ENCODE measurements at regions not wholly inside any gene's neighbourhood (a gene's known extent, or its start where the extent isn't known, plus 50 kb on each side); places are given as distances from the start of the nearest gene placed in this dataset.

DNA sequence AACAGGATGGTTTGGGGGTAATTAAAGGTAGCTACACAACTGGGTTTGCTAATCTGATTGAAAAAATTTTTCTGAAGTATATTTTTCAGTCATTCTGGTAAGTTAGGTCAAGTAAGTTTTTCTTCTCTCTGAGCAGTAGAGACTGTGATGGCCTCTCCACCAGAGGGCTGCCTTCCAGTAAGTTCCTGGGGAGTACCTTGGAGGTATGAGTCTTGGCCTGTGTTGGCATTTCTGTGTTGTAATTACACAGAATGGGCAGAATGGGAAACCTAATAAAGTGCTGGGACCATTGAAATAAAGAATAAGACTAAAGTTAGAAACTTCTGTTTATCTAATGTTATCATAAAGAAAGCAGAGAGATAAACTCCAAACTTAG is 430.8 kb downstream of the ARHGEF28 start:
- TF ChIP-seq POLR2AphosphoS5 (IDR thresholded peaks at IDR 0.05) (no peak), POLR2A (IDR thresholded peaks at IDR 0.05) (no peak), EP300 (IDR thresholded peaks at IDR 0.05) (no peak)
- TF ChIP-seq, protein P1, sequence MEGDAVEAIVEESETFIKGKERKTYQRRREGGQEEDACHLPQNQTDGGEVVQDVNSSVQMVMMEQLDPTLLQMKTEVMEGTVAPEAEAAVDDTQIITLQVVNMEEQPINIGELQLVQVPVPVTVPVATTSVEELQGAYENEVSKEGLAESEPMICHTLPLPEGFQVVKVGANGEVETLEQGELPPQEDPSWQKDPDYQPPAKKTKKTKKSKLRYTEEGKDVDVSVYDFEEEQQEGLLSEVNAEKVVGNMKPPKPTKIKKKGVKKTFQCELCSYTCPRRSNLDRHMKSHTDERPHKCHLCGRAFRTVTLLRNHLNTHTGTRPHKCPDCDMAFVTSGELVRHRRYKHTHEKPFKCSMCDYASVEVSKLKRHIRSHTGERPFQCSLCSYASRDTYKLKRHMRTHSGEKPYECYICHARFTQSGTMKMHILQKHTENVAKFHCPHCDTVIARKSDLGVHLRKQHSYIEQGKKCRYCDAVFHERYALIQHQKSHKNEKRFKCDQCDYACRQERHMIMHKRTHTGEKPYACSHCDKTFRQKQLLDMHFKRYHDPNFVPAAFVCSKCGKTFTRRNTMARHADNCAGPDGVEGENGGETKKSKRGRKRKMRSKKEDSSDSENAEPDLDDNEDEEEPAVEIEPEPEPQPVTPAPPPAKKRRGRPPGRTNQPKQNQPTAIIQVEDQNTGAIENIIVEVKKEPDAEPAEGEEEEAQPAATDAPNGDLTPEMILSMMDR (IDR thresholded peaks at IDR 0.05): no peak
- Histone ChIP-seq H3K9me3 (no peaks in the 10 kb centered on the region), H3K36me3 (no peaks in the 10 kb centered on the region), H3K27ac (no peak overlapping the region), H3K4me1 (no peaks in the 10 kb centered on the region), H3K4me3 (no peak overlapping the region), H3K27me3 (no peaks in the 10 kb centered on the region)
- no peak for DNase-seq (ENCODE audit: low spot score in 2 of 2)

DNA sequence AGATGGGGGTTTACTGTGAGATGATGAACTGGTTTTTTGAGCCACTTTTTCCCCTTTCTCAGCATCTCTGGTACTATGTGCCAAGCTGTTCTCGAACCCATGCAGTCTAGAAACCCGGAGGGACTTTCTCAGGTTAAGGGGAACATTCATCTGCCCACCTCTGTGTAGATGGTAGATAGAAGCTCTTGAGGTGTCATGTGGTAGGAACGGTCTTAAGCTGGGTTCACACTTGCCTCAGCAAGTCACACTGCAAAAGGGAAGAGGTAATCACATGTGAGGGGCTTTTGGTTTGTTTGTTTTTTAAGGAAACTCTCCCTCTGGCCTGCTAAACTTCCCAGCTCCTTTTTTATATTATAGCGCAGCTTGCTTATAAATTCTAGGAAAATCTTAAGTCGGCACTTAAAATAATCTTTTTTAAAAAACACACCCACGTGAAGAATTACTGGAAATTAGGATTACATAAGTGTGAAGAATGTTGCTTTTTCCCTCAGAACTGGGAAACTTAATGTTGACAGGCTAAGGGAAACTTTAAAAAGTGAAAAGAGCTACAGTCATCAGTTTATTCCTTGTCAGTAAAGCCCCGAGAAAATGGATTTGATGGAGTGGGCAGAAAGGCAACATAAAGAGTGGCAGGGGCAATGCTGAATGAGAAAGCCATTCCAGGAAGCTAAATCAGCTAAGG is 430.3 kb downstream of the ARHGEF28 start:
- Histone ChIP-seq H3K4me1 (no peaks in the 10 kb centered on the region), H3K27me3 (no peaks in the 10 kb centered on the region), H3K4me3 (no peak overlapping the region), H3K27ac (no peak overlapping the region), H3K36me3 (no peaks in the 10 kb centered on the region), H3K9me3 (no peaks in the 10 kb centered on the region)
- no peak for DNase-seq (ENCODE audit: low spot score in 2 of 2)
- no peak for TF ChIP-seq EP300 (IDR thresholded peaks at IDR 0.05)
- WGBS: 67% methylated on average over 7 of the region's 7 CpGs

DNA sequence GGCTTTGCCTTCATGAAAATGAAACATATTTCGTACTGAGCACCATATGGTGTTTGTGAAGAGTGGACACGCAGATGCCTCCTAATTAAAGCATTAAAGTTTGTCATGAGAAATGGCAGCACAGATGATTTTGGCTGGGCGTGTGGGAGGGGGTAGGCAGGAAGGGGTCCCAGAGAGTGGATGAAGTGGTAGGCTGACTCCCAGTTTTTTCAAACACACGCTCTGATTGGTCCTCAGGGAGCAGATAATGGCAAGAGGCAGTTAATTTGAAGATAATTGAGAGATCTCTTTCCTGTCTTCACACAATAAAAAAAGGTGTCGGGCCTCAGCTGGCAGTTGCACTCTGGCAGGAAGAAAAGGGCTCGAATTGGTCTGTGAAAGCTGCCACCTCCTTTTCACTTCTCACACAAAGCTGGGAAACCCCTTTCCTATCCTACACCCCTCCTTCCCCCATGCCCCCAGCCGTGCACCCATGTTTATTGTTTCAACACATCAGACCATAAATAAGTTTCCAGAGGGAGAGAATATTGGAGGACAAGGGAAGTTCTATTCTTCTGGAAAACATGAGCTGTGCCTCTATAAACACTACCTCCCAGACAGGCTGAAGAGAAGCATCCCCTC is 429.6 kb downstream of the ARHGEF28 start:
- Histone ChIP-seq H3K36me3 (no peaks in the 10 kb centered on the region), H3K9me3 (no peaks in the 10 kb centered on the region), H3K27me3 (no peaks in the 10 kb centered on the region), H3K27ac (no peak overlapping the region), H3K4me3 (no peak overlapping the region), H3K4me1 (no peaks in the 10 kb centered on the region)
- TF ChIP-seq POLR2A (IDR thresholded peaks at IDR 0.05) (no peak), POLR2AphosphoS5 (IDR thresholded peaks at IDR 0.05) (no peak), EP300 (IDR thresholded peaks at IDR 0.05) (no peak)
- TF ChIP-seq, protein P1 (IDR thresholded peaks at IDR 0.05): no peak
- WGBS: 74% methylated on average over 7 of the region's 7 CpGs
- DNase-seq (ENCODE audit: low spot score in 2 of 2): no peak

DNA sequence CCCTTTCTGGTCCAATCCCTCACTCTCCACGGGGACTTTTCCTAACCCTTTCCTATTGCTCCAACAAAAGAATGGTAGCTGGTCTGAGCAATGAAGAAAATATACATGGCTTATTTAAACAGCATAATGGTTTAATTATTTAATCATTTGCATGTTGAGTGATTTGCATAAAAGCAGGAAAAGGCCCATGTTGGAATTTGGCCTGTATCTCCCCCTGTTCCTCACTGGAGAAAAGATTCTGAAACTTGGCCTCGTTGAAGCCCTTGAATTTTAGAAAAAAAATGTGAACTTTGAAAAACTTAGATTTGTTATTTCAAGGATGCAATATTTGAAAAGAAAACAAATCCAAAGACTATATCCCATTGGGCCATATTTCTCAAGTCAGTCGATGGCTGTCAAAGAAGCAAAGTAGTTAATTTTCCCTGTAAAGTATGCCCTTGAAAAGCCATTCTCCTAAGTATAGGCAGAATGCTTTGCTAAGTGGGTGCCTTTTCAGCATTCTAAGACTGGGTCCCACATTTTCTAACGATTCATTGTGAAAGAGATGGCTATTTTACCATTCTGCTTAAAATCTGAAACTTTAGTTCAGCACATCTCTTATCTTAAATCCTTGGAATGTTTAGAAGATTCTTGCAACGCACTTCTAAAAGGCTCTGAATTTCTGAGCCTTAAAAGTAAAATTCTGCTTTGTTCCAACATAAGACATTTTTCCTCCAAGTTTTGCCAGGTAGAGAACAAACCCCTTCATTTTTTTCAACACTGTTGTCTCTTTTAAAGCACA is 428.8 kb downstream of the ARHGEF28 start:
- H3K4me3 ChIP-seq: no peak overlapping the region
- 76% methylated on average over 5 of the region's 5 CpGs for WGBS
- H3K9me3 ChIP-seq: no peaks in the 10 kb centered on the region
- TF ChIP-seq POLR2AphosphoS5 (IDR thresholded peaks at IDR 0.05): no peak
- no peak for TF ChIP-seq EP300 (IDR thresholded peaks at IDR 0.05)
- TF ChIP-seq, protein P1 (IDR thresholded peaks at IDR 0.05): no peak
- no peak for TF ChIP-seq POLR2A (IDR thresholded peaks at IDR 0.05)
- no peak for DNase-seq (ENCODE audit: low spot score in 2 of 2)
- no peak overlapping the region for H3K27ac ChIP-seq
- no peaks in the 10 kb centered on the region for H3K27me3 ChIP-seq
- no peaks in the 10 kb centered on the region for H3K36me3 ChIP-seq
- no peaks in the 10 kb centered on the region for H3K4me1 ChIP-seq

DNA sequence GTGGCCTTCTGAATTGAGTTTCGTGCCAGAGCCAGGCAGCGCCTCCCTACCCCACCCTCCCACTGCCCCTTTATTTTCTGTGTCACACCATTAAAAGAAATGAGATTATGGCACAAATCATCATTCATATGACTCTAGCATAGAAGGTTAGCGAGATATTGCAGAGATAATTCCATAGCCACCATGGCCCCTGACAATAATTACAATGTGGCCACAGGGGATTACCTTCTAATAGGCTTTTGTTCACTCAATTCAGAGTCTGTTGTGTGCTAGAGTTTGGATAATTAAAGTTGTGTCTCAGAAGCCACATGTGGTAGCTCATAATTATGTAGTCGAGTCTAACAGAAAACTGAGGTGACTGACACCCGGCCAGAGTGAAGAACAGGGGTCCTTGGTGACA is 428.1 kb downstream of the ARHGEF28 start:
- WGBS: 82% methylated on average over 5 of the region's 5 CpGs
- no peaks in the 10 kb centered on the region for H3K27me3 ChIP-seq
- H3K4me3 ChIP-seq: no peak overlapping the region
- H3K4me1 ChIP-seq: no peaks in the 10 kb centered on the region
- H3K36me3 ChIP-seq: no peaks in the 10 kb centered on the region
- H3K27ac ChIP-seq: no peak overlapping the region
- DNase-seq (ENCODE audit: low spot score in 2 of 2): no peak
- H3K9me3 ChIP-seq: no peaks in the 10 kb centered on the region
- TF ChIP-seq, protein P1 (IDR thresholded peaks at IDR 0.05): no peak
